Large intestine (tissue), 3 donors: ENCODE measurements at regions not wholly inside any gene's neighbourhood (a gene's known extent, or its start where the extent isn't known, plus 50 kb on each side); places are given as distances from the start of the nearest gene placed in this dataset.

Experiments
- DNase-seq, 2 donors: peaks; one replicate each; pipeline versions ENCODE4 v3.0.0 to v3.0.0-alpha.2; 2013
- H3K27ac ChIP-seq: one replicate; pipeline ENCODE4 v1.5.1; 2013; ENCODE audit warnings: low read length
- H3K27me3 ChIP-seq: 2 replicates; pipeline ENCODE4 v1.6.1; 2013; ENCODE audit warnings: low read length; ENCODE audit not compliant: control insufficient read depth, insufficient read depth
- H3K36me3 ChIP-seq: 2 replicates; pipeline ENCODE4 v1.6.1; 2013; ENCODE audit warnings: low read length; ENCODE audit not compliant: control insufficient read depth, insufficient read depth
- H3K4me1 ChIP-seq: one replicate; pipeline ENCODE4 v1.6.1; 2013; ENCODE audit warnings: low read length; ENCODE audit not compliant: control insufficient read depth, insufficient read depth
- H3K4me3 ChIP-seq: one replicate; pipeline ENCODE4 v1.5.1; 2013; ENCODE audit warnings: low read length
- H3K9me3 ChIP-seq: one replicate; pipeline ENCODE4 v1.6.1; 2013; ENCODE audit warnings: mild to moderate bottlenecking, low read depth, low read length, moderate library complexity; ENCODE audit not compliant: control insufficient read depth
- WGBS: methylation state at CpG from one replicate; pipeline ENCODE4 v1.1.5; 2013; ENCODE audit warnings: low lambda C conversion rate; ENCODE audit not compliant: insufficient coverage; 5-methylcytosine and 5-hydroxymethylcytosine counted together

- Histone ChIP-seq H3K4me1 (no peaks in the 10 kb centered on the region), H3K27ac (no peak overlapping the region), H3K9me3 (no peaks in the 10 kb centered on the region), H3K4me3 (no peak overlapping the region), H3K27me3 (no peaks in the 10 kb centered on the region), H3K36me3 (no peaks in the 10 kb centered on the region)
- WGBS = no CpG with 5 or more reads among the region's 2 CpGs
- DNase-seq = no peak
These were observed 50.9 kb upstream of the TMEM164 start for GRCh38 chrX:109952050-109952449.

- H3K4me3 ChIP-seq = no peak overlapping the region
- WGBS = no CpG with 5 or more reads among the region's 4 CpGs
- no peaks in the 10 kb centered on the region for H3K4me1 ChIP-seq
- DNase-seq = no peak
- H3K9me3 ChIP-seq = no peaks in the 10 kb centered on the region
- no peaks in the 10 kb centered on the region for H3K27me3 ChIP-seq
- no peak overlapping the region for H3K27ac ChIP-seq
- no peaks in the 10 kb centered on the region for H3K36me3 ChIP-seq
These were observed 49.7 kb upstream of the TMEM164 start for GRCh38 chrX:109952985-109953905.
